ENCODE measurements at regions not wholly inside any gene's neighbourhood (a gene's known extent, or its start where the extent isn't known, plus 50 kb on each side); places are given as distances from the start of the nearest gene placed in this dataset.

DNA sequence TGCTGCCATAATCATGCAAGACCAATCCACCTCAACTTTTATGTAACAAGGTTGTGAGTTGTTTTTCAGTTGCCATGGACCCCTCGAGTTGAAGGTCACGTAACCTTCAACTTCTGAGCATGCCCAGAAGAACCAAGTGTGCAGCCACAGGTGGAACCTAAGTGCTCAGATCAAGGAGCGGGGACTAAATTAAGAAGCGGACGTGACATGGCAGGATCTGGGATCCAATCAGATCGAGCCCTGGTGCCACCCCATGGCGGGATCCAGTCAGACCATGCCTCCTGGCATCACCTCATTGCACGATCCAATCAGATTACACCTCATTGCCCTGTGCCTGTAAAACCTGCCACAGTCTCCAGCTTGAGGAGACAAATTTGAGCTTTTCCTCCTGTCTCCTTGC, 204.5 kb upstream of the CDH5 start:
- no peaks in the 10 kb centered on the region for H4K20me1 ChIP-seq (ENCODE audit: control insufficient read depth, insufficient read depth, low read length, poor library complexity, severe bottlenecking)

DNA sequence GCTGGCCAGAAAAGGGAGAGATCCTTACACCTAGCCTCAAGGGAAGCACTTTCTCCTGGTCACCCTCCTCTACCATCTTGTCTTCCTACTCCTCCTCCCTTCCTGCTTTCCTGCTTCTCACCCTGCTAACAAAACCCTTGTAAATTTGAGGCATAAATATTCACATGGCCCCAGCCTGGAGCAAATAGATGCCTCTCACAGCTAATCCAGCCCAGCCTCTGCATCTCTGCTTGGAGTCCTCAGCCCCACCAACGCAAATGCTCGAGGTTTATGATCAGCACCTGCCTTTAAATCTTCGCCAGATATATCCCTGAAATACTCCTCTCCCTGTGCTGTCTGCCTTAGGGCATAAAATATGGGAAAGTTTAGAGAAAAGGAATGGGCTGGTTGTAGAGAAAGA, 205.2 kb upstream of the CDH5 start:
- H3K9me3 ChIP-seq (ENCODE audit: control extremely low read depth in 1 of 3, control insufficient read depth in 2 of 3, insufficient read depth in 1 of 3, low read length in 2 of 3) = no peaks in the 10 kb centered on the region
- WGBS (ENCODE audit: insufficient coverage) = no CpG with 5 or more reads among the region's 3 CpGs
- peaks cover 18% of the 10 kb centered on the region for H3K27me3 Mint-ChIP-seq
- intact Hi-C loops (cut with micrococcal nuclease) = no loop called here
- H3K27ac ChIP-seq (ENCODE audit: low read length in 2 of 2) = no peak overlapping the region
- H3K36me3 ChIP-seq (replicated peaks in 1 of 2; ENCODE audit: control extremely low read depth in 1 of 2, control insufficient read depth in 1 of 2, extremely low read depth in 1 of 2, insufficient read depth in 2 of 2, low read length in 1 of 2) = no peaks in the 10 kb centered on the region
- H2AFZ ChIP-seq (ENCODE audit: insufficient read depth, low read depth, low read length, poor library complexity, severe bottlenecking) = no peak overlapping the region
- ATAC-seq (ENCODE audit: low read depth) = no peak
- H3K4me1 Mint-ChIP-seq = no peaks in the 10 kb centered on the region
- H3K4me3 Mint-ChIP-seq = no peak overlapping the region
- H3K4me2 ChIP-seq (replicated peaks; ENCODE audit: low read depth, low read length, poor library complexity, severe bottlenecking) = no peak overlapping the region
- no peak overlapping the region for H3K27ac Mint-ChIP-seq
- ChIA-PET POLR2A (no interaction called here), CTCF (no interaction called here)
- H3K9ac ChIP-seq (ENCODE audit: low read length) = no peak overlapping the region
- no peaks in the 10 kb centered on the region for H3K4me1 ChIP-seq (ENCODE audit: control insufficient read depth in 2 of 2, insufficient read depth in 2 of 2, low read length in 2 of 2)
- TF ChIP-seq EZH2 (IDR thresholded peaks at IDR 0.05; ENCODE audit: borderline replicate concordance, insufficient read depth, low read depth, low read length, poor library complexity, severe bottlenecking) = no peak
- TF ChIP-seq, protein P1, sequence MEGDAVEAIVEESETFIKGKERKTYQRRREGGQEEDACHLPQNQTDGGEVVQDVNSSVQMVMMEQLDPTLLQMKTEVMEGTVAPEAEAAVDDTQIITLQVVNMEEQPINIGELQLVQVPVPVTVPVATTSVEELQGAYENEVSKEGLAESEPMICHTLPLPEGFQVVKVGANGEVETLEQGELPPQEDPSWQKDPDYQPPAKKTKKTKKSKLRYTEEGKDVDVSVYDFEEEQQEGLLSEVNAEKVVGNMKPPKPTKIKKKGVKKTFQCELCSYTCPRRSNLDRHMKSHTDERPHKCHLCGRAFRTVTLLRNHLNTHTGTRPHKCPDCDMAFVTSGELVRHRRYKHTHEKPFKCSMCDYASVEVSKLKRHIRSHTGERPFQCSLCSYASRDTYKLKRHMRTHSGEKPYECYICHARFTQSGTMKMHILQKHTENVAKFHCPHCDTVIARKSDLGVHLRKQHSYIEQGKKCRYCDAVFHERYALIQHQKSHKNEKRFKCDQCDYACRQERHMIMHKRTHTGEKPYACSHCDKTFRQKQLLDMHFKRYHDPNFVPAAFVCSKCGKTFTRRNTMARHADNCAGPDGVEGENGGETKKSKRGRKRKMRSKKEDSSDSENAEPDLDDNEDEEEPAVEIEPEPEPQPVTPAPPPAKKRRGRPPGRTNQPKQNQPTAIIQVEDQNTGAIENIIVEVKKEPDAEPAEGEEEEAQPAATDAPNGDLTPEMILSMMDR (IDR thresholded peaks at IDR 0.05) = no peak
- no peaks in the 10 kb centered on the region for H3K27me3 ChIP-seq (replicated peaks in 1 of 4; ENCODE audit: control extremely low read depth in 1 of 4, control insufficient read depth in 3 of 4, insufficient read depth in 4 of 4, low read length in 3 of 4)
- no peaks in the 10 kb centered on the region for H4K20me1 ChIP-seq (ENCODE audit: control insufficient read depth, insufficient read depth, low read length, poor library complexity, severe bottlenecking)
- no peaks in the 10 kb centered on the region for H3K9me3 Mint-ChIP-seq (ENCODE audit: insufficient read depth)
- no peak overlapping the region for H3K4me3 ChIP-seq (ENCODE audit: control extremely low read depth in 1 of 5, extremely low read depth in 1 of 5, insufficient read depth in 1 of 5, low read depth in 2 of 5, low read length in 4 of 5)
- no peak for DNase-seq
- H3K79me2 ChIP-seq (ENCODE audit: control insufficient read depth, insufficient read depth, low read length) = no peaks in the 10 kb centered on the region

More for the DNA sequence above, 204.5 kb upstream of the CDH5 start:
- Histone ChIP-seq H3K27me3 (replicated peaks in 1 of 4; ENCODE audit: control extremely low read depth in 1 of 4, control insufficient read depth in 3 of 4, insufficient read depth in 4 of 4, low read length in 3 of 4) (no peaks in the 10 kb centered on the region), H3K27ac (ENCODE audit: low read length in 2 of 2) (no peak overlapping the region), H3K79me2 (ENCODE audit: control insufficient read depth, insufficient read depth, low read length) (no peaks in the 10 kb centered on the region), H3K4me1 (ENCODE audit: control insufficient read depth in 2 of 2, insufficient read depth in 2 of 2, low read length in 2 of 2) (no peaks in the 10 kb centered on the region), H3K9me3 (ENCODE audit: control extremely low read depth in 1 of 3, control insufficient read depth in 2 of 3, insufficient read depth in 1 of 3, low read length in 2 of 3) (no peaks in the 10 kb centered on the region), H3K9ac (ENCODE audit: low read length) (no peak overlapping the region), H3K36me3 (replicated peaks in 1 of 2; ENCODE audit: control extremely low read depth in 1 of 2, control insufficient read depth in 1 of 2, extremely low read depth in 1 of 2, insufficient read depth in 2 of 2, low read length in 1 of 2) (no peaks in the 10 kb centered on the region), H3K4me2 (replicated peaks; ENCODE audit: low read depth, low read length, poor library complexity, severe bottlenecking) (no peak overlapping the region), H2AFZ (ENCODE audit: insufficient read depth, low read depth, low read length, poor library complexity, severe bottlenecking) (no peak overlapping the region), H3K4me3 (ENCODE audit: control extremely low read depth in 1 of 5, extremely low read depth in 1 of 5, insufficient read depth in 1 of 5, low read depth in 2 of 5, low read length in 4 of 5) (no peak overlapping the region)
- H3K4me1 Mint-ChIP-seq = no peaks in the 10 kb centered on the region
- CTCF ChIA-PET = no interaction called here
- no peak overlapping the region for H3K4me3 Mint-ChIP-seq
- intact Hi-C loops (cut with micrococcal nuclease) = no loop called here
- DNase-seq (no peak), ATAC-seq (ENCODE audit: low read depth) (no peak)
- TF ChIP-seq, protein P1 (IDR thresholded peaks at IDR 0.05) = no peak
- TF ChIP-seq EZH2 (IDR thresholded peaks at IDR 0.05; ENCODE audit: borderline replicate concordance, insufficient read depth, low read depth, low read length, poor library complexity, severe bottlenecking) = no peak
- H3K9me3 Mint-ChIP-seq (ENCODE audit: insufficient read depth) = no peaks in the 10 kb centered on the region
- 89% methylated on average over 8 of the region's 8 CpGs for WGBS (ENCODE audit: insufficient coverage)
- POLR2A ChIA-PET = no interaction called here
- H3K27ac Mint-ChIP-seq = no peak overlapping the region
- peaks cover 18% of the 10 kb centered on the region for H3K27me3 Mint-ChIP-seq
